ENCODE measurements at regions not wholly inside any gene's neighbourhood (a gene's known extent, or its start where the extent isn't known, plus 50 kb on each side); places are given as distances from the start of the nearest gene placed in this dataset.
"Not testable (repeated sequence)": the region's sequence is repeated elsewhere in the genome, so short reads cannot be mapped to it uniquely, and the experiment has no call there.

DNA sequence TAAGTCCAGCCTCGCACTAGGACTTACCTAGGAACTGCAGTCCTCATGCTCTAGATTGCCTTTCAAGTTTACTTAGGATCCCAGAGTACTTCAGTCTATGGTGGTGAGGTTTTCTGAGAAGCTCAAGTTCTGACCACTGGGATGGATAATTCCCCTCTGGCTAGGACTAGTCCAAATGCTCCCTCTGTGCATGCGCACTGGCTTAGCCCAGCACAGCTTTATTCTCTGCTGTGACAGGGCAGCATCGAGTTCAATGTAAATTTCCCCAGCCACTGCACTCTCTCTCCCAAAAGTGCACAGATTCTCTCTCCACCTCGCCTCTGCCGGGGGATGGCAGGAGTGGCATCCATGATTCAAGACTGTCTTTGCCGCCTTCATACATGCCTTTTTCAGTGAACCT is 241.6 kb downstream of the ZNF326 start:
- POLR2A ChIA-PET: no interaction called here
- peaks cover 8% of the 10 kb centered on the region for H3K9me3 Mint-ChIP-seq (ENCODE audit: unreplicated experiment)
- intact Hi-C loops (cut with micrococcal nuclease): no loop called here
- no peaks in the 10 kb centered on the region for H3K27me3 Mint-ChIP-seq (ENCODE audit: insufficient read depth, unreplicated experiment)
- TF ChIP-seq, protein P1, sequence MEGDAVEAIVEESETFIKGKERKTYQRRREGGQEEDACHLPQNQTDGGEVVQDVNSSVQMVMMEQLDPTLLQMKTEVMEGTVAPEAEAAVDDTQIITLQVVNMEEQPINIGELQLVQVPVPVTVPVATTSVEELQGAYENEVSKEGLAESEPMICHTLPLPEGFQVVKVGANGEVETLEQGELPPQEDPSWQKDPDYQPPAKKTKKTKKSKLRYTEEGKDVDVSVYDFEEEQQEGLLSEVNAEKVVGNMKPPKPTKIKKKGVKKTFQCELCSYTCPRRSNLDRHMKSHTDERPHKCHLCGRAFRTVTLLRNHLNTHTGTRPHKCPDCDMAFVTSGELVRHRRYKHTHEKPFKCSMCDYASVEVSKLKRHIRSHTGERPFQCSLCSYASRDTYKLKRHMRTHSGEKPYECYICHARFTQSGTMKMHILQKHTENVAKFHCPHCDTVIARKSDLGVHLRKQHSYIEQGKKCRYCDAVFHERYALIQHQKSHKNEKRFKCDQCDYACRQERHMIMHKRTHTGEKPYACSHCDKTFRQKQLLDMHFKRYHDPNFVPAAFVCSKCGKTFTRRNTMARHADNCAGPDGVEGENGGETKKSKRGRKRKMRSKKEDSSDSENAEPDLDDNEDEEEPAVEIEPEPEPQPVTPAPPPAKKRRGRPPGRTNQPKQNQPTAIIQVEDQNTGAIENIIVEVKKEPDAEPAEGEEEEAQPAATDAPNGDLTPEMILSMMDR (IDR thresholded peaks at IDR 0.05; ENCODE audit: unreplicated experiment): no peak
- no TSS peak for BruUV-seq (replicated peaks)
- H3K36me3 Mint-ChIP-seq (ENCODE audit: insufficient read depth, unreplicated experiment): no peaks in the 10 kb centered on the region
- no peak overlapping the region for H3K4me3 Mint-ChIP-seq (ENCODE audit: unreplicated experiment)
- DNase-seq (ENCODE audit: unreplicated experiment): no peak
- H3K4me1 Mint-ChIP-seq (ENCODE audit: insufficient read depth, unreplicated experiment): no peaks in the 10 kb centered on the region
- CTCF ChIA-PET: no interaction called here
- H3K27ac Mint-ChIP-seq (ENCODE audit: low read depth, unreplicated experiment): no peak overlapping the region

DNA sequence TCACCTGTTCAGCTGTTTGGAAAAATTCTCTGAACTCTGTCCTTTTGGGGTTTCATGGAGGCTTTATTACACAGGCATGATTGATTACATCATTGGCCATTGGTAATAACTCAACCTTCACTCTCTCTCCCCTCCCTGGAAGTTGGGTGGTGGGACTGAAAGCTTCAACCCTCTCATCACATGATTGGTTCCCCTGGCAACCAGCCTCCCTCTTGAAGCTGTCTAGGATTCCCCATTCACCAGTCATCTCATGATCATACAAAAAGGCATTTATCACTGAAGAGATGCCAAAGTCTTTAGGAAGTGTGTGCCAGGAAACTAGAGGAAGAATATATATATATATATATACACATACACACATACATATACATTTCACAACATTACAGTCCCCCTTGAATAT is 228.5 kb downstream of the ZNF326 start:
- DNase-seq (ENCODE audit: unreplicated experiment): no peak
- POLR2A ChIA-PET: interaction anchor here (0.6 to 0.7 kb wide), 2 partner anchors 87 to 492 kb away, joined by 3 read pairs; no protein-coding TSS in a partner anchor
- Mint-ChIP-seq H3K36me3 (ENCODE audit: insufficient read depth, unreplicated experiment) (no peaks in the 10 kb centered on the region), H3K27me3 (ENCODE audit: insufficient read depth, unreplicated experiment) (no peaks in the 10 kb centered on the region), H3K4me3 (ENCODE audit: unreplicated experiment) (no peak overlapping the region), H3K27ac (ENCODE audit: low read depth, unreplicated experiment) (no peak overlapping the region), H3K9me3 (ENCODE audit: unreplicated experiment) (peaks cover 8% of the 10 kb centered on the region), H3K4me1 (ENCODE audit: insufficient read depth, unreplicated experiment) (no peaks in the 10 kb centered on the region)
- intact Hi-C loops (cut with micrococcal nuclease): no loop called here
- TF ChIP-seq, protein P1 (IDR thresholded peaks at IDR 0.05; ENCODE audit: unreplicated experiment): no peak
- CTCF ChIA-PET: no interaction called here
- no TSS peak for BruUV-seq (replicated peaks)

DNA sequence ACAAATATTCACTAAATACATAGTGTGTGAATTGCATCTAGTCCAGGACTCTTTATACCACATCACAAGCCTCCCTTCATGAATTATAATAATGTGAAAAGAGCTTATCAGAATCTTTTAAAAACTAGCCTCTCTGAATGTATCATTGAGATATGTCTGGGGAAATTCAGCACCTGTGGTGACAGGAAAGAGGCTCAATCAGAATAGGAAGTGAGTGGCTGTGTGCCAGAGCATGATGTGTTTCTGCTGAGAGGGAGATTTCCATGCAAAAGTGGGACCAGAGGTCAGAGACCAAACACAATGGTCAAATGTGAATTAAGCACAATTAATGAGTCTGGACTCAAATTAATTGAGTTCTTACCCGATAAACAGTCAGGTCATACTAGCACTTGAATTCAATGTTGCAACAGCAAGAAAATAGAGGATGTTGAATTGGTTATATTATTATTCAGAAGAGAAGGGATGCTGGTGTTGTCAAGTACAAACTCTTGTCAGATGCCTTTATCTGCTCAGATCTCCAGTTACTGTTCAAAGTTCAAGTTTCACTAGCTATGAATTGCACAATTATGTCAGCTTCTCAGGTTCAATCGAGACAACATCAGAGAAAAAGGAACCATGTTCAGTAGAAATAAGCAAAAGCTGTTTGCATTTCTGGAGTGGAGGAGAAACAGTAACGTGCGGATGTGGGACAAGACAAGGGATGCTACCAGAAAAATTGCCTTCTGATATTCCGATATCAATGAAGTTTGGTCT is 226.2 kb downstream of the ZNF326 start:
- DNase-seq (ENCODE audit: unreplicated experiment): no peak
- no peak overlapping the region for H3K4me3 Mint-ChIP-seq (ENCODE audit: unreplicated experiment)
- H3K4me1 Mint-ChIP-seq (ENCODE audit: insufficient read depth, unreplicated experiment): no peaks in the 10 kb centered on the region
- H3K27ac Mint-ChIP-seq (ENCODE audit: low read depth, unreplicated experiment): no peak overlapping the region
- H3K36me3 Mint-ChIP-seq (ENCODE audit: insufficient read depth, unreplicated experiment): no peaks in the 10 kb centered on the region
- intact Hi-C loops (cut with micrococcal nuclease): no loop called here
- no TSS peak for BruUV-seq (replicated peaks)
- H3K27me3 Mint-ChIP-seq (ENCODE audit: insufficient read depth, unreplicated experiment): no peaks in the 10 kb centered on the region
- CTCF ChIA-PET: interaction anchor here (0.6 to 1.4 kb wide), 4 partner anchors 9 to 782 kb away, joined by 3 to 4 read pairs (median 4); no protein-coding TSS in a partner anchor
- POLR2A ChIA-PET: interaction anchor here (0.6 kb wide), 2 partner anchors 265 to 598 kb away, joined by 3 read pairs; no protein-coding TSS in a partner anchor
- TF ChIP-seq, protein P1 (IDR thresholded peaks at IDR 0.05; ENCODE audit: unreplicated experiment): no peak
- H3K9me3 Mint-ChIP-seq (ENCODE audit: unreplicated experiment): peaks cover 8% of the 10 kb centered on the region

DNA sequence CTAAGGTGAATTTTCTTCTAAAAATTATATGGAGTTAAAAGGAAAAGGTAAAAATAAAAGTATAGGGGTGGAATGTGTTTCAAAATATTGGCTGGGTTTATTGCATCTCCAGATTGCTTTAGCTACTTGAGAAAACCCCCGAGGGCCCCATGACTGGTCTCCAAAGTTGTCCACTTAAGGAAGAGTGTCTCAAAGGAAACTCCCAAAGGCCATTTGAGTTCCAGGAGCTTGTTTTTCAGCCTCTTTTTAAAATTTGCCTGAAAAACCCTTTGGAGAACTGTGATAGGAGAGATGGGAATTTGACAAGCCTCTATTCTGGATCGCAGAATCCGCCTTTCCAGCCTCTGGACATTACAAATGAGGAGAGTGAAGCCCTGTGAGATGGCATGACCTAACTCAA is 225.6 kb downstream of the ZNF326 start:
- TF ChIP-seq, protein P1 (IDR thresholded peaks at IDR 0.05; ENCODE audit: unreplicated experiment): no peak
- Mint-ChIP-seq H3K27ac (ENCODE audit: low read depth, unreplicated experiment) (no peak overlapping the region), H3K27me3 (ENCODE audit: insufficient read depth, unreplicated experiment) (no peaks in the 10 kb centered on the region), H3K36me3 (ENCODE audit: insufficient read depth, unreplicated experiment) (no peaks in the 10 kb centered on the region), H3K4me3 (ENCODE audit: unreplicated experiment) (no peak overlapping the region), H3K4me1 (ENCODE audit: insufficient read depth, unreplicated experiment) (no peaks in the 10 kb centered on the region), H3K9me3 (ENCODE audit: unreplicated experiment) (peaks cover 8% of the 10 kb centered on the region)
- no TSS peak for BruUV-seq (replicated peaks)
- ChIA-PET CTCF (interaction anchor here (0.6 to 1.4 kb wide), 3 partner anchors 9 to 38 kb away, joined by 3 to 4 read pairs (median 4); no protein-coding TSS in a partner anchor), POLR2A (no interaction called here)
- DNase-seq (ENCODE audit: unreplicated experiment): no peak
- intact Hi-C loops (cut with micrococcal nuclease): no loop called here

DNA sequence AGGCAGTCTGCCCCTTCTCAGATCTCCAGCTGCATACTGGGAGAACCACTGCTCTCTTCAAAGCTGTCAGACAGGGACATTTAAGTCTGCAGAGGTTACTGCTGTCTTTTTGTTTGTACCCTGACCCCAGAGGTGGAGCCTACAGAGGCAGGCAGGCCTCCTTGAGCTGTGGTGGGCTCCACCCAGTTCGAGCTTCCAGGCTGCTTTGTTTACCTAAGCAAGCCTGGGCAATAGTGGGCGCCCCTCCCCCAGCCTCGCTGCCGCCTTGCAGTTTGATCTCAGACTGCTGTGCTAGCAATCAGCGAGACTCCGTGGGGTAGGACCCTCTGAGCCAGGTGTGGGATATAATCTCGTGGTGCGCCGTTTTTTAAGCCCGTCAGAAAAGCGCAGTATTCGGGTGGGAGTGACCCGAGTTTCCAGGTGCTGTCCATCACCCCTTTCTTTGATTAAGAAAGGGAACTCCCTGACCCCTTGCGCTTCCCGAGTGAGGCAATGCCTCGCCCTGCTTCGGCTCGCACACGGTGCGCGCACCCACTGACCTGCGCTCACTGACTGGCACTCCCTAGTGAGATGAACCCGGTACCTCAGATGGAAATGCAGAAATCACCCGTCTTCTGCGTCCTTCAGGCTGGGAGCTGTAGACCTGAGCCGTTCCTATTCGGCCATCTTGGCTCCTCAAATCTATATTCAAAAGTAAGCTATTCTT is 224.4 kb downstream of the ZNF326 start:
- H3K4me3 Mint-ChIP-seq (ENCODE audit: unreplicated experiment); CTCF ChIA-PET; BruUV-seq (replicated peaks); H3K36me3 Mint-ChIP-seq (ENCODE audit: insufficient read depth, unreplicated experiment); H3K27me3 Mint-ChIP-seq (ENCODE audit: insufficient read depth, unreplicated experiment); H3K4me1 Mint-ChIP-seq (ENCODE audit: insufficient read depth, unreplicated experiment); intact Hi-C loops (cut with micrococcal nuclease); POLR2A ChIA-PET; DNase-seq (ENCODE audit: unreplicated experiment); H3K9me3 Mint-ChIP-seq (ENCODE audit: unreplicated experiment); H3K27ac Mint-ChIP-seq (ENCODE audit: low read depth, unreplicated experiment): not testable (repeated sequence)

Measured in MCF 10A (cell line).